ENCODE measurements at regions not wholly inside any gene's neighbourhood (a gene's known extent, or its start where the extent isn't known, plus 50 kb on each side); places are given as distances from the start of the nearest gene placed in this dataset.

DNA sequence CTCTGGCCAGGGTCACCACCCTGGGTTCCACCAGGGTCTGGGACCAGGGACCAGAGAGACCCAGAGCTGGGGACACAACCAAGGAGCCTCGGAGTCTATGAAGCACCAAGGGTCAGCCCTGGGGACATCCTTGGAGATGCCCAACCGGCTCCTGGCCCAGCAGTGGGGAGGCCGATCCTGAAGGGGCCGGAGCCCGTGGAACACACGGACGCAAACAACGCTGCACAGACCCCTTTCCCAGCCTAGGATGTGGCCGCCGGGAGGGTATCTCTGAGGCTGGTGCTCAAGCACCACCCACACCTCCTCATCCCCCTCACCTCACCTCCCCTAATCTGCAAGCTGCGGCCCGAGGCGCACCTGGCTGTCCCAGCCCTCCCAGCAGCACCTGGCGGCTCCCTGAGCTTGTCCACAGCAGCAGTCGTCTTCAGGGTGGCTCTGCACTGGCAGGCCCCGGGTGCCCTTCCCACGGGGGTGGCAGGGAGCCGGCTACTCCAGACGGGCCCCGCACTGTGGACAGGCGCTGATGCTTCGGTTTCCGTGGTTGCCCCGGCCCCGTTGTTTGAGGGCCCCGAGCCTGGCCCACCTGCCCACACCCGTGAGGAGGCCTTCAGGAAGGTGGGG is 146.8 kb upstream of the C14orf180 start:
- peak; percentile 18 for DNase-seq (ENCODE audit: extremely low spot score)
- POLR2A ChIA-PET: no interaction called here
- TF ChIP-seq, protein P1, sequence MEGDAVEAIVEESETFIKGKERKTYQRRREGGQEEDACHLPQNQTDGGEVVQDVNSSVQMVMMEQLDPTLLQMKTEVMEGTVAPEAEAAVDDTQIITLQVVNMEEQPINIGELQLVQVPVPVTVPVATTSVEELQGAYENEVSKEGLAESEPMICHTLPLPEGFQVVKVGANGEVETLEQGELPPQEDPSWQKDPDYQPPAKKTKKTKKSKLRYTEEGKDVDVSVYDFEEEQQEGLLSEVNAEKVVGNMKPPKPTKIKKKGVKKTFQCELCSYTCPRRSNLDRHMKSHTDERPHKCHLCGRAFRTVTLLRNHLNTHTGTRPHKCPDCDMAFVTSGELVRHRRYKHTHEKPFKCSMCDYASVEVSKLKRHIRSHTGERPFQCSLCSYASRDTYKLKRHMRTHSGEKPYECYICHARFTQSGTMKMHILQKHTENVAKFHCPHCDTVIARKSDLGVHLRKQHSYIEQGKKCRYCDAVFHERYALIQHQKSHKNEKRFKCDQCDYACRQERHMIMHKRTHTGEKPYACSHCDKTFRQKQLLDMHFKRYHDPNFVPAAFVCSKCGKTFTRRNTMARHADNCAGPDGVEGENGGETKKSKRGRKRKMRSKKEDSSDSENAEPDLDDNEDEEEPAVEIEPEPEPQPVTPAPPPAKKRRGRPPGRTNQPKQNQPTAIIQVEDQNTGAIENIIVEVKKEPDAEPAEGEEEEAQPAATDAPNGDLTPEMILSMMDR (IDR thresholded peaks at IDR 0.05; ENCODE audit: control extremely low read depth, extremely low read depth, low read depth, missing control alignments): no peak
- CTCF ChIA-PET: no interaction called here

DNA sequence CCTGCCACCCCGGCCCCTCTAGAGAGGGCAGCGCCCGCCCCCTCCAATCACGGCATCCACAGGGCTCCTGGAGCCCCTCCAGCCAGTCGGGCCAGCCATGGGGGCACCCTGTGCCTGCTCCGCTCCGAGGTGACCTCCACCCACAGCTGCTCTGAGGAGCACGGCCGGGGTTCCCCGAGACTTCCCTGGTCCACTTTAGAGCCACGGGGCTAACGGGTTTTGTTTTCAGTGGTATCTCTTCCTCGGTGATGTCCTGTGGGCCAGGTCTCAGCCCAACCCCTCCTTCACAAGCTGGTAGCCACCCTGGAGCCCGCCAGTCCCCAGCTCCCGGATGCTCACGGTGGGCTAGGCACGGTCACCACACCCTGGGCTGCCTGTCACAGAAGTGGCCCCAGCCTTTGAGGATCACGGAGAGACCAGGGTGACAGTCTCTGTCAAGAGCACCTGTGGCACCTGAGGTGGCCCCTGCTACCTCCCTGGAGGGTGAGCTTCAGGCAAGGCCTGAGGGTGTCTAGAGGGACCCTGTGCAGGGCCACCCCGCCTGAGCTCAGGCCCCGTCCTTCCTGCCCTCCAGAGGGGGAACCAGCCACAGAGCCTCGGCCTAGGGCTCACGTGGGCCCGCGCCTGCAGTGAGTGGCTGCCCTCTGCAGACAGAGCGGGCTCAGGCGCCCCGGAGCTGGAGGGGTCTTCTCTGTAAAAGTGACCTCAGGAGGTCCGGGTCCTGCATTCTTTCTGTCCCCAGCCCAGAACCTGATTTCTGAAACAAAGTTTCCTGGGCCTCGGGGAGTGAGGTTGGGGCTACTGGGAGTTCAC is 146.0 kb upstream of the C14orf180 start:
- no peak for DNase-seq (ENCODE audit: extremely low spot score)
- POLR2A ChIA-PET: no interaction called here
- TF ChIP-seq, protein P1 (IDR thresholded peaks at IDR 0.05; ENCODE audit: control extremely low read depth, extremely low read depth, low read depth, missing control alignments): no peak
- CTCF ChIA-PET: no interaction called here

DNA sequence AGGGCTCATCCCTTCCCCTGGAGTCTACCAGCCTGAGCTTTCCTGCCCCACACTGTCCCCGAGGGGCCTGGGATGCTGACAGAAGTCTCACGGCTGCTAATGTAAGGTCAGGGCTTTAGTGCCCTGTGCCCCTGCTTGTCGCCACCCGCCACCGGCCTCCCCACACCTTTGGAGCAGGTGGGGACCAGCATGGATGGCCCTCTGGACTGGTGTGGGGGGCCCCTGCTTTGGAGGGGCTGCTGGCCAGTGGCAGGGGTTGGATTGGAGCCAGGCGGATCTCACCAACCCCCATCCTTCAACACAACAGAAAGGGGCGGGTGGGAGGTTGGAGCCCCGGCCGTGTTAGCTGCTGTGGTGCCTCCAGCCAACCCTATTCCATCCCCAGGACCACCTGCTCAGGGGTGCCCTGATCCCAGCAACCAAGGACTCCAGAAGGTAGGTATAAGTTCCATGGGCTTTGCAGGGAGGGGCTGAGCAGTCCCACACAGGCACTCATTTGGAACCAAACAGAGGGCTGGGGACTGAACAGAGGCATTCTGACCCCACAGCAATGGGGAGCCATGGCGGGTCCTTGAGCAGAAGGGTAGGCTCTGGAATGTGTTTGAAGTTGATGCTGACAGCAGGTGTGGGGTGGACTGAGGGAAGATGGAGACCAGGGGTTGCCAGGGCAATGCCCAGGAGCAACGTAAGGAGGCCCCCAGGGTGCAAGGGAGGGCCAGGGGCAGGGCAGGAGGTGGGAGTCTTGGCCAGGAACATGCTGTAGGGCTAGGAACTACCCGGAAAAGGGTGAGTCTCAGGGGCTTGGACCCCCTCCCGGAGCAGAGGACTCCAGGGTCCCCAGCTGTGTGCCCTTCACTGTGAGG is 145.1 kb upstream of the C14orf180 start:
- TF ChIP-seq, protein P1 (IDR thresholded peaks at IDR 0.05; ENCODE audit: control extremely low read depth, extremely low read depth, low read depth, missing control alignments): no peak
- CTCF ChIA-PET: no interaction called here
- DNase-seq (ENCODE audit: extremely low spot score): peak; percentile 17
- POLR2A ChIA-PET: no interaction called here

DNA sequence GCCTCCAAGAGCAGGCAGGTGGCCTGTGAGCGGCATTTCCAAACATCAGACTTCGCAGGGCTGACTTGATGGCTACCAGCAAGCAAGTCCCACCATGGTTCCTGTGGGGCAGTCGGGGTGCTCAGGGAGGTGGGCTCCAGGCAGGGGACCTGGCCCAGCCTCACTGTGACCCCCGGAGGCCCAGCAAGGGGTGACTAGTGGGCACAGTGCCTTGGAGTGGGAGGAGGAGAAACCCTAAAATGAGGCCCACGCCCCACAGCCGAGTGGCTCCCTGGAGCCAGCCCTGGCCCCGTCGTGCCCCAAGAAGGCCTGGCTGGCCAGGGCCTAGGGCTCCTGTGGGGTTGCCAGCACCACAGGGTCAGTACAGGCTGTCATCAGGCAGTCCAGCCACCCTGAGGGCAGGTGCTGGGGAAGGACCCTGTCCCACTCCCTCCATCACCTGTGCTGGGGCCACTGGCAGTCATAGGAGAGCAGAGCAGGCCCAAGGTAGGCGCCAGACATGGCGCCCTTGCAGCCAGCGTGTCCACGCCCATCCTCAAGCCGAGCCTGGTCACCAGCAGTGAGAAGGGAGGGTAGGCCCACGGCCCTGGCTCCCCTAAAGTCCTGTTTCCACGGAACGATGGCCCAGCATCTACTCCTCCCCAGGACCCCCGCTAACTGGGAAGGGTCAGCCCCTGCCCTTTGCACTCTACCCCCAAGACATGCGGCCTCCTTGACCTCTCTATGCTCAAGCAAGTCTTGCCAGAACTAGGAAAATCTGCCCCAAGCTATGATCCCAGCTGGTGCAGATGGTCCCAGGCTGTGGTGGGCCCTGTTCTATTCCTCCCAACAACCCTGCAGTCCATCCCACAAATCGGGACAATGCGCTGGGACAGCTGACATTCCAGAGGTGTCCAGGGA is 144.2 kb upstream of the C14orf180 start:
- CTCF ChIA-PET: no interaction called here
- POLR2A ChIA-PET: no interaction called here
- DNase-seq (ENCODE audit: extremely low spot score): peak; percentile 21

DNA sequence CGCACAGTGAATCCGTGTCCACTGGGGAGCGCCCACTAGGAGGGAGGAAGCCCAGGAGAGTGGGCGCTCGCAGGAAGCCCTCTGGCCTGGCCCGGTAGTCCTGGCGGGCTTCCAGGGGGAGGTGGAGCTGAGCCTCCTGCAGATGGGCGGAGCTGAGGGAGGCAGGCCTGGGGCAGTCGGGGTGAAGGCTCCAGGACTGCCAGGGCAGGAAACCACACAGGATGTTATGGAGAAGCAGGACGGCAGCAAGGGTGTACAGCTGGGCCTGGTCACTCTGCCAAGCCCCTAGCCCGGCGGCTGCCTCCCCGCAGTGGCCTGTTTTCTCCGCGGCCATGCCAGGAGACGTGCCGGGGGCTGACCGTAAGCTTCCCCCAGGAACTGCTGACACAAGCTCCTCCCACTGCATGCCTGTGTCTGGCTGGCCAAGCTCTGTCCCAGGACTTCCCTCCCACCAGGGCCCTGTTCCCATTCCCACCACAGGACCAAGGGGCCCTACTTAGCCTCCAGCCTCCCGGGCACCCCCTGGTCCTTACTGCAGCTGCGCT is 143.4 kb upstream of the C14orf180 start:
- TF ChIP-seq, protein P1 (IDR thresholded peaks at IDR 0.05; ENCODE audit: control extremely low read depth, extremely low read depth, low read depth, missing control alignments): no peak
- DNase-seq (ENCODE audit: extremely low spot score): peak; percentile 16
- ChIA-PET CTCF (no interaction called here), POLR2A (no interaction called here)

More for the DNA sequence above, 144.2 kb upstream of the C14orf180 start:
- TF ChIP-seq, protein P1 (IDR thresholded peaks at IDR 0.05; ENCODE audit: control extremely low read depth, extremely low read depth, low read depth, missing control alignments): no peak
